RWPE1 (cell line): ENCODE measurements at regions not wholly inside any gene's neighbourhood (a gene's known extent, or its start where the extent isn't known, plus 50 kb on each side); places are given as distances from the start of the nearest gene placed in this dataset.

Experiments used
- CTCF ChIA-PET: fragments of 350-600 bp; sonication (Branson Sonifier 250); formaldehyde crosslinking; extraction: SDS; loops from one replicate; lab custom pipeline; 2021; lab: Yijun Ruan, JAX
- POLR2A ChIA-PET: fragments of 400-600 bp; formaldehyde crosslinking; extraction: SDS; loops from one replicate; lab custom pipeline; 2020; ENCODE audit warnings: antibody characterized with exemption; ENCODE audit not compliant: low non-redundant PET; lab: Yijun Ruan, JAX
- DNase-seq: peaks from one replicate; pipeline ENCODE4 v3.0.0; 2012; ENCODE audit warnings: low spot score
- H3K27ac ChIP-seq: fragments of 450-650 bp; 2 replicates; pipeline ENCODE4 v1.5.1; 2017
- TF ChIP-seq, protein P1 (sequence below): fragments of 450-650 bp; conservative IDR thresholded peaks from 2 replicates; pipeline ENCODE4 v1.5.1; 2017; ENCODE audit warnings: low read depth, mild to moderate bottlenecking

DNA sequence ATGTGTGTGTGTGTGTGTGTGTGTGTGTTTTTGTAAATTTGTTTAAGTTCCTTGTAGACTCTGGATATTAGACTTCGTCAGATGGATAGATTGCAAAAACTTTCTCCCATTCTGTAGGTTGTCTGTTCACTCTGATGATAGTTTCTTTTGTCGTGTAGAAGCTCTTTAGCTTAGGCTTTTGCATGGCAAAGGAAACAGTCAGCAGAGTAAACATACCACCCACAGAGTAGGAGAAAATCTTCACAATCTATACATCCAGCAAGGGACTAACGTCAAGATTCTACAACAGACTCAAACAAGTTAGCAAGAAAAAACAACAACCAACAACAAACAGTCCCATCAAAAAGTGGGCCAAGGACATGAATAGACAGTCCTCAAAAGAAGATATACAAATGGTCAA is 336.7 kb upstream of the ATP5MC3 start:
- no peak overlapping the region for H3K27ac ChIP-seq
- ChIA-PET CTCF (no interaction called here), POLR2A (no interaction called here)
- no peak for DNase-seq
- TF ChIP-seq, protein P1, sequence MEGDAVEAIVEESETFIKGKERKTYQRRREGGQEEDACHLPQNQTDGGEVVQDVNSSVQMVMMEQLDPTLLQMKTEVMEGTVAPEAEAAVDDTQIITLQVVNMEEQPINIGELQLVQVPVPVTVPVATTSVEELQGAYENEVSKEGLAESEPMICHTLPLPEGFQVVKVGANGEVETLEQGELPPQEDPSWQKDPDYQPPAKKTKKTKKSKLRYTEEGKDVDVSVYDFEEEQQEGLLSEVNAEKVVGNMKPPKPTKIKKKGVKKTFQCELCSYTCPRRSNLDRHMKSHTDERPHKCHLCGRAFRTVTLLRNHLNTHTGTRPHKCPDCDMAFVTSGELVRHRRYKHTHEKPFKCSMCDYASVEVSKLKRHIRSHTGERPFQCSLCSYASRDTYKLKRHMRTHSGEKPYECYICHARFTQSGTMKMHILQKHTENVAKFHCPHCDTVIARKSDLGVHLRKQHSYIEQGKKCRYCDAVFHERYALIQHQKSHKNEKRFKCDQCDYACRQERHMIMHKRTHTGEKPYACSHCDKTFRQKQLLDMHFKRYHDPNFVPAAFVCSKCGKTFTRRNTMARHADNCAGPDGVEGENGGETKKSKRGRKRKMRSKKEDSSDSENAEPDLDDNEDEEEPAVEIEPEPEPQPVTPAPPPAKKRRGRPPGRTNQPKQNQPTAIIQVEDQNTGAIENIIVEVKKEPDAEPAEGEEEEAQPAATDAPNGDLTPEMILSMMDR, result no peak

DNA sequence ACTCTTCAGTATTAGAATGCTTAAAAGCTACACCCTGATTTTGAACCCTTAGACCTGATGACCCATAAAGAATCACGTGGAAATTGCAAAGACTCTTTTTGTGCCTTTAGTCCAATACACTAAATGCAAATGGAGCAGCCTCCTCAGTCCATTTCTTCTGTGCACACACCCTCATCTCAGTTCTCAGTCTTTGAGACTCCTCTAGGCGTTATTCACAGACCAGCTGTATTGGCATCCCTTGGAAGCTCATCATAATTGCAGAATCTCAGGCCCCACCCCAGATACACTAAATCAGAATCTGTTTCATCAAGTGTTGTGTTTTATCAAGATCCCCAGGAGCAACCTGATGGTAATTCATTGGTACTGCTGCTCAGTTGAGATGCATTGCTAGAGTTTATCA is 335.0 kb upstream of the ATP5MC3 start:
- no peak for DNase-seq
- ChIA-PET POLR2A (no interaction called here), CTCF (no interaction called here)
- TF ChIP-seq, protein P1, result no peak
- no peak overlapping the region for H3K27ac ChIP-seq

DNA sequence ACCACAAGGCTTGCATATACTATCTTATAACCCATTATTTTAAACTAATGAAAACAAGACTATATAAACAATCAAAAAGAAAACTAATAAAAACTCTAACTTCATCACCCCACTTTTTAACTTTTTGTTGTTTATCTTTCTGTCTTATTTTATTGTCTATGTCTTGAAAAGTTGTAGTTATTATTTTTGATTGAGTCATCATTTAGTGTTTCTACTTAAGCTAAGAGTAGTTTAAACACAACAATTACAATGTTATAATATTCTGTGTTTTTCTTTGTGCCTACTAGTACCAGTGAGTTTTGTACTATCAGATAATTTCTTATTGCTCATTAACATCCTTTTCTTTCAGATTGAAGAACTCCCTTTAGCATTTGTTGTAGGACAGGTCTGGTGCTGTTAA is 318.7 kb upstream of the ATP5MC3 start:
- TF ChIP-seq, protein P1, result no peak
- POLR2A ChIA-PET, result no interaction called here
- CTCF ChIA-PET, result no interaction called here
- no peak for DNase-seq
- H3K27ac ChIP-seq, result no peak overlapping the region

DNA sequence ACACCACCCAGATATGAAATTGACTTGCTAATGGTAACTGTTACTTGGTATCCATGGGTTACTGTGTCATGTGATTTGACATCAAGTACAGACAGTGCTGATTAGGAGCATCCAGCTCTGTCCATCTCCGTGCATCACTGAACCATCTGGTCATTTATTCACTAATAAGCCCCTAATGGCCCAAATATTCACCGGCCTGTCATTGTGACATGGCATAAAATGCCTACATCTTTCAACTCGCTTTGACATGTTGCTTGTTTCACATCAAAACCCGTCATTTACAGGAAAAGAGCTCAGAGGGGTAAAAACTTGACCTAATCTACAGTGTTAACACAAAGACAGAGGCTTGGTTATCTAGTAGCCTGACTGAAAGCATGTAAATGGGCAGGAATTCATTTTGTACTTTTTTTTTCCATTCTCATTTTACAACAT is 308.9 kb upstream of the ATP5MC3 start:
- POLR2A ChIA-PET, result no interaction called here
- H3K27ac ChIP-seq, result no peak overlapping the region
- DNase-seq, result no peak
- CTCF ChIA-PET, result no interaction called here
- TF ChIP-seq, protein P1, result no peak

DNA sequence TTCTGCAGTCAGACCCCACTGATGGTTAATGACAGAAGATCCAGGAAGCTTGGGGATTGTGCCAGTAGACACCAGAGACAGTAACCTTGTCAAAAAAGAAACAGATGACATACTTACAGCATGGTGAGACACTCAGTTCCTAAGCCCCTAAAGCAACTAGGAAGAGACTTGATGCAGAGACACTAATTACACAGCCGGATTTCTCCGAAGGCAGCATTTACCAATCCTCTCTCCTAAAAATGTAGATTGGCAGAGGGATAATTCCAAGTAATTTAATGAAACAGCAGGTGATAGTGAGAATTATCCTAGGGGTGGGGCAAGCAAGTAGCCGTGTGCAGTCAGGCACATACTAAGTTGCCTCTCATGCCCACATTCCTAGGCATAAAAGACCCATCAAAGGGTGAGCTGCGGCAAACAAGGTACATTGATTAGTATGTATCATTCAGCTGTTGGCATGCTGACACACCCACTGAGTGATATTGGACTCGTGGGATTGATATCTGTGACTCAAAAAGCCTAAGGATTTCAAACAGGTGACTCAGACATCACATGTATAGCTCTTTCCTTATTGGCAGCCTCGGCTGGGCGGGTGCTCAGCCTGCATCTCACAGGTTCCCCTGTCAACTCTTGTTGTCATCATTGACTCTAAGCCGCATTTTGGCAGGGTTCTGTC is 296.7 kb upstream of the ATP5MC3 start:
- TF ChIP-seq, protein P1, result no peak
- POLR2A ChIA-PET, result no interaction called here
- peak; percentile 43 for DNase-seq
- CTCF ChIA-PET, result no interaction called here
- no peak overlapping the region for H3K27ac ChIP-seq

DNA sequence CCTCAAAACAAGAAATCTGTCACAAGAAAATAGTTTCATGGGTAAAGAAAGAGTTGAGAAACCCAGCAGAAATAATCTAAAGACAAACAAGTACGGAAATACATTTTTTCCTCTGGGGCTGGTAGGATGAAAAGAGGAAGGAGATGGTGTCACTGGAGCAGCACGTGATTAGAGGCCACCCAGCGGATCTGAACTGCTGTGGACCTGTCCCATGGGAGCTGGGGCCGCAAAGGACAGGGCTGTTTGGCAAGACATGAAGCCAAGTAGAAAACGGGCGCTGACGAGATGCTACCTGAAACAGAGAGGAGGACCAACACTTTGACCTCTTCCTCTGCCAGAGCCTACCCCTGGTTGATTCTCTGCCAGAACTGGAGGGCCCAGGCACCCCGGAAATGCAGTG is 295.4 kb upstream of the ATP5MC3 start:
- DNase-seq, result no peak
- TF ChIP-seq, protein P1, result no peak
- H3K27ac ChIP-seq, result no peak overlapping the region
- ChIA-PET POLR2A (no interaction called here), CTCF (interaction anchor here (0.5 kb wide), 1 partner anchor 579 kb away, joined by 5 read pairs; no protein-coding TSS in a partner anchor)
